IMR-90 (cell line): ENCODE measurements at regions not wholly inside any gene's neighbourhood (a gene's known extent, or its start where the extent isn't known, plus 50 kb on each side); places are given as distances from the start of the nearest gene placed in this dataset.

Source experiments
- ATAC-seq: fragments of 200-7000 bp; cut with Tn5 transposase; 2 replicates; pipeline ENCODE4 v1.9.1; 2020; ENCODE audit warnings: low read depth, mild to moderate bottlenecking, moderate library complexity
- BruUV-seq: library from RNA; stranded (reverse); fragments of 400-500 nt; replicated peaks from 2 replicates; lab custom pipeline; 2021; lab: Mats Ljungman, UMichigan
- CTCF ChIA-PET: fragments of 300-600 bp; formaldehyde crosslinking; extraction: SDS; loops from one replicate; lab custom pipeline; 2021; ENCODE audit warnings: antibody characterized with exemption; lab: Yijun Ruan, JAX
- POLR2A ChIA-PET: fragments of 300-600 bp; sonication (Branson Sonifier 250); formaldehyde crosslinking; loops from one replicate; lab custom pipeline; 2022; ENCODE audit warnings: antibody characterized with exemption; ENCODE audit not compliant: unreplicated experiment; lab: Charles Lee
- DNase-seq: peaks from one replicate; pipeline ENCODE4 v3.0.0; 2013
- H2AFZ ChIP-seq: replicated peaks from 2 replicates; pipeline ENCODE3; 2013; ENCODE audit warnings: low read length, mild to moderate bottlenecking; ENCODE audit not compliant: poor library complexity
- H2AK5ac ChIP-seq: 2 replicates; pipeline ENCODE4 v1.6.1; 2013; ENCODE audit warnings: low read depth, low read length, inconsistent platforms
- H2AK9ac ChIP-seq: replicated peaks from 2 replicates; pipeline ENCODE3; 2013; ENCODE audit warnings: mild to moderate bottlenecking, low read depth, low read length, moderate library complexity; ENCODE audit not compliant: poor library complexity
- H2BK120ac ChIP-seq: 2 replicates; pipeline ENCODE4 v1.6.1; 2013; ENCODE audit warnings: low read depth, low read length, inconsistent platforms
- H2BK15ac ChIP-seq: 3 replicates; pipeline ENCODE4 v1.6.1; 2013; ENCODE audit warnings: low read depth, low read length, inconsistent platforms
- H2BK20ac ChIP-seq: 2 replicates; pipeline ENCODE4 v1.6.1; 2013; ENCODE audit warnings: low read depth, mild to moderate bottlenecking, inconsistent platforms, low read length, moderate library complexity
- H2BK5ac ChIP-seq: 2 replicates; pipeline ENCODE4 v1.6.1; 2013; ENCODE audit warnings: mild to moderate bottlenecking, low read depth, low read length, inconsistent platforms; ENCODE audit not compliant: poor library complexity, severe bottlenecking
- H3K14ac ChIP-seq: replicated peaks from 2 replicates; pipeline ENCODE4 v1.6.1; 2013; ENCODE audit warnings: low read depth, low read length, inconsistent platforms
- H3K18ac ChIP-seq: 2 replicates; pipeline ENCODE4 v1.6.1; 2013; ENCODE audit warnings: low read depth, low read length, control low read depth
- H3K23ac ChIP-seq: 2 replicates; pipeline ENCODE4 v1.6.1; 2013; ENCODE audit warnings: low read depth, low read length, inconsistent platforms
- H3K27ac ChIP-seq: 2 replicates; pipeline ENCODE4 v1.5.1; 2013; ENCODE audit warnings: mild to moderate bottlenecking, control low read depth, low read length; ENCODE audit not compliant: insufficient read depth
- H3K27me3 ChIP-seq: 2 replicates; pipeline ENCODE4 v1.6.1; 2013; ENCODE audit warnings: low read length; ENCODE audit not compliant: control insufficient read depth, insufficient read depth
- H3K36me3 ChIP-seq: 2 replicates; pipeline ENCODE4 v1.6.1; 2013; ENCODE audit warnings: low read length, mixed read lengths; ENCODE audit not compliant: control insufficient read depth, insufficient read depth
- H3K4ac ChIP-seq: 2 replicates; pipeline ENCODE4 v1.6.1; 2013; ENCODE audit warnings: low read depth, low read length, inconsistent platforms
- H3K4me1 ChIP-seq: 2 replicates; pipeline ENCODE4 v1.6.1; 2013; ENCODE audit warnings: low read length, mixed read lengths; ENCODE audit not compliant: control insufficient read depth, insufficient read depth
- H3K4me2 ChIP-seq: 2 replicates; pipeline ENCODE4 v1.6.1; 2013; ENCODE audit warnings: low read depth, mild to moderate bottlenecking, control low read depth, low read length, moderate library complexity
- H3K4me3 ChIP-seq: 2 replicates; pipeline ENCODE4 v1.5.1; 2013; ENCODE audit warnings: low read depth, mild to moderate bottlenecking, control low read depth, low read length, moderate library complexity; ENCODE audit not compliant: insufficient read depth
- H3K56ac ChIP-seq: 2 replicates; pipeline ENCODE4 v1.6.1; 2013; ENCODE audit warnings: low read length, inconsistent platforms; ENCODE audit not compliant: insufficient read depth; ENCODE audit errors: extremely low read depth
- H3K79me1 ChIP-seq, 2 experiments: 2 replicates each; pipeline ENCODE4 v1.6.1; 2013; ENCODE audit warnings: low read length in 2 of 2, inconsistent platforms in 1 of 2, low read depth in 1 of 2
- H3K9ac ChIP-seq: 2 replicates; pipeline ENCODE4 v1.6.1; 2013; ENCODE audit warnings: low read depth, low read length, control low read depth
- H3K9me1 ChIP-seq: 2 replicates; pipeline ENCODE4 v1.6.1; 2013; ENCODE audit warnings: low read length, inconsistent platforms; ENCODE audit not compliant: insufficient read depth
- H3K9me3 ChIP-seq: 2 replicates; pipeline ENCODE4 v1.6.1; 2013; ENCODE audit warnings: low read length; ENCODE audit not compliant: control insufficient read depth, insufficient read depth
- H4K20me1 ChIP-seq: 2 replicates; pipeline ENCODE4 v1.6.1; 2013; ENCODE audit warnings: low read length, inconsistent platforms; ENCODE audit not compliant: insufficient read depth
- H4K5ac ChIP-seq: 2 replicates; pipeline ENCODE4 v1.6.1; 2013; ENCODE audit warnings: mild to moderate bottlenecking, low read depth, low read length, control low read depth
- H4K8ac ChIP-seq, 2 experiments: 2 replicates each; pipeline ENCODE4 v1.6.1; 2013; ENCODE audit warnings: low read depth in 2 of 2, low read length in 2 of 2, control low read depth in 1 of 2, inconsistent platforms in 1 of 2
- H4K91ac ChIP-seq: 2 replicates; pipeline ENCODE4 v1.6.1; 2013; ENCODE audit warnings: low read depth, low read length, inconsistent platforms; ENCODE audit not compliant: insufficient read depth
- BHLHE40 ChIP-seq: fragments of 150-350 bp; IDR thresholded peaks from 2 replicates; pipeline ENCODE4 v1.6.1; 2016; ENCODE audit warnings: mild to moderate bottlenecking, low read depth, low read length
- CEBPB ChIP-seq: IDR thresholded peaks from 2 replicates; pipeline ENCODE4 v1.6.1; 2012; ENCODE audit warnings: low read depth, low read length, improper control_type of control experiment
- CHD1 ChIP-seq: IDR thresholded peaks from 2 replicates; pipeline ENCODE4 v1.6.1; 2012; ENCODE audit warnings: low read depth, low read length, improper control_type of control experiment
- FOS ChIP-seq: fragments of 150-350 bp; IDR thresholded peaks from 2 replicates; pipeline ENCODE4 v1.6.1; 2016; ENCODE audit warnings: low read depth, low read length
- MAFK ChIP-seq: IDR thresholded peaks from 2 replicates; pipeline ENCODE4 v1.6.1; 2012; ENCODE audit warnings: low read depth, low read length, improper control_type of control experiment
- MAZ ChIP-seq: IDR thresholded peaks from 2 replicates; pipeline ENCODE4 v1.6.1; 2012; ENCODE audit warnings: low read depth, mild to moderate bottlenecking, low read length, improper control_type of control experiment, moderate library complexity, borderline replicate concordance
- MXI1 ChIP-seq: IDR thresholded peaks from 2 replicates; pipeline ENCODE4 v1.6.1; 2012; ENCODE audit warnings: low read depth, mild to moderate bottlenecking, low read length, moderate library complexity, borderline replicate concordance
- NFE2L2 ChIP-seq: fragments of 150-350 bp; IDR thresholded peaks from 2 replicates; pipeline ENCODE4 v1.6.1; 2016; ENCODE audit warnings: low read depth, mild to moderate bottlenecking, low read length
- POLR2A ChIP-seq: IDR thresholded peaks from 2 replicates; pipeline ENCODE4 v1.6.1; 2012; ENCODE audit warnings: mild to moderate bottlenecking, low read depth, low read length
- RAD21 ChIP-seq: IDR thresholded peaks from 2 replicates; pipeline ENCODE4 v1.6.1; 2012; ENCODE audit warnings: low read length, improper control_type of control experiment
- RCOR1 ChIP-seq: IDR thresholded peaks from 2 replicates; pipeline ENCODE4 v1.6.1; 2012; ENCODE audit warnings: mild to moderate bottlenecking, low read length, improper control_type of control experiment; ENCODE audit not compliant: insufficient replicate concordance
- RFX5 ChIP-seq: IDR thresholded peaks from 2 replicates; pipeline ENCODE4 v1.8.0; 2012; ENCODE audit warnings: low read depth, mild to moderate bottlenecking, low read length, moderate library complexity
- SMC3 ChIP-seq: fragments of 150-350 bp; IDR thresholded peaks from 2 replicates; pipeline ENCODE4 v1.6.1; 2016; ENCODE audit warnings: low read depth, mild to moderate bottlenecking, antibody characterized with exemption, low read length, moderate library complexity
- USF2 ChIP-seq: fragments of 150-350 bp; IDR thresholded peaks from 2 replicates; pipeline ENCODE4 v1.6.1; 2017; ENCODE audit warnings: mild to moderate bottlenecking, antibody characterized with exemption, low read length, low read depth
- dilution Hi-C: fragments of 300-500 bp; cut with HindIII; formaldehyde crosslinking; loops from one replicate; pipeline ENCODE4 v1.14.3; 2018; ENCODE audit warnings: low sequenced_read_pairs; ENCODE audit not compliant: unreplicated experiment
- in situ Hi-C: fragments of 300-500 bp; cut with MboI; formaldehyde crosslinking; loops from 3 replicates; pipeline ENCODE4 v1.14.3; 2019; ENCODE audit warnings: low sequenced_read_pairs, inconsistent platforms, mixed read lengths
- intact Hi-C: fragments of 100-400 bp; cut with micrococcal nuclease; formaldehyde crosslinking; loops from 2 replicates; pipeline ENCODE4 v1.10.0; 2022
- TF ChIP-seq, protein P1 (sequence below): conservative IDR thresholded peaks from 2 replicates; pipeline ENCODE4 v1.5.1; 2012; ENCODE audit warnings: mild to moderate bottlenecking, low read depth, low read length, improper control_type of control experiment
- TF ChIP-seq, protein P2 (sequence below): fragments of 150-350 bp; IDR thresholded peaks from 2 replicates; pipeline ENCODE4 v1.6.1; 2016; ENCODE audit warnings: low read depth, mild to moderate bottlenecking, low read length, moderate library complexity, borderline replicate concordance

DNA sequence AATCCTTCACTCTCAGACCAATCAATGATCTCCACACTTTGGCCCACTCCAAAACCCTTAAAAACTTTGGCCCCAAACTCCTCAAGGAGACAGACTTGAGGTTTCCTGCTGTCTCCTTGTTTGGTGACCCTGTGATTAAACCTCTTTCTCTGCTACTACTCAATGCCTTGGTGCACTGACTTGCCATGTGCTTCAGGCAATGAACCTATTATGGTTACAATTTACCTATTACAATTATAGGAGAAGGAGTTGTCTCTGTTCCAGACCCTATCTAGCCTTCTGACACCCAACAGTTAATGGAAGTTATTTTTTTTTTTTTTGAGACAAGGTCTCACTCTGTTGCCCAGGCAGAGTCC, 263.1 kb downstream of the STIM2 start:
- in situ Hi-C loops (no loop called here), intact Hi-C loops (no loop called here)
- BruUV-seq: no TSS peak

More for the DNA sequence above, 263.1 kb downstream of the STIM2 start:
- ChIA-PET POLR2A (no interaction called here), CTCF (no interaction called here)
- Histone ChIP-seq H3K18ac (no peak overlapping the region), H3K4me1 (no peaks in the 10 kb centered on the region), H2AK5ac (no peak overlapping the region), H3K4ac (no peak overlapping the region), H2AFZ (no peak overlapping the region), H3K27ac (no peak overlapping the region), H3K14ac (no peak overlapping the region), H3K23ac (no peak overlapping the region), H2BK15ac (no peak overlapping the region), H3K27me3 (no peaks in the 10 kb centered on the region), H2BK5ac (no peak overlapping the region), H2BK20ac (no peak overlapping the region), H4K20me1 (no peaks in the 10 kb centered on the region), H3K9me1 (no peaks in the 10 kb centered on the region), H3K4me3 (no peak overlapping the region), H3K4me2 (no peak overlapping the region), H3K9ac (no peak overlapping the region), H4K91ac (no peak overlapping the region), H2BK120ac (no peak overlapping the region), H4K8ac (no peak overlapping the region), H3K79me1 (no peaks in the 10 kb centered on the region), H3K56ac (no peak overlapping the region), H2AK9ac (no peak overlapping the region), H4K5ac (no peak overlapping the region), H3K36me3 (no peaks in the 10 kb centered on the region), H3K9me3 (no peaks in the 10 kb centered on the region)
- TF ChIP-seq, protein P1, sequence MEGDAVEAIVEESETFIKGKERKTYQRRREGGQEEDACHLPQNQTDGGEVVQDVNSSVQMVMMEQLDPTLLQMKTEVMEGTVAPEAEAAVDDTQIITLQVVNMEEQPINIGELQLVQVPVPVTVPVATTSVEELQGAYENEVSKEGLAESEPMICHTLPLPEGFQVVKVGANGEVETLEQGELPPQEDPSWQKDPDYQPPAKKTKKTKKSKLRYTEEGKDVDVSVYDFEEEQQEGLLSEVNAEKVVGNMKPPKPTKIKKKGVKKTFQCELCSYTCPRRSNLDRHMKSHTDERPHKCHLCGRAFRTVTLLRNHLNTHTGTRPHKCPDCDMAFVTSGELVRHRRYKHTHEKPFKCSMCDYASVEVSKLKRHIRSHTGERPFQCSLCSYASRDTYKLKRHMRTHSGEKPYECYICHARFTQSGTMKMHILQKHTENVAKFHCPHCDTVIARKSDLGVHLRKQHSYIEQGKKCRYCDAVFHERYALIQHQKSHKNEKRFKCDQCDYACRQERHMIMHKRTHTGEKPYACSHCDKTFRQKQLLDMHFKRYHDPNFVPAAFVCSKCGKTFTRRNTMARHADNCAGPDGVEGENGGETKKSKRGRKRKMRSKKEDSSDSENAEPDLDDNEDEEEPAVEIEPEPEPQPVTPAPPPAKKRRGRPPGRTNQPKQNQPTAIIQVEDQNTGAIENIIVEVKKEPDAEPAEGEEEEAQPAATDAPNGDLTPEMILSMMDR: no peak
- TF ChIP-seq RAD21 (no peak), SMC3 (no peak), BHLHE40 (no peak), USF2 (no peak), RFX5 (no peak), MXI1 (no peak), MAFK (no peak), FOS (no peak), NFE2L2 (no peak), POLR2A (no peak), CHD1 (no peak), MAZ (no peak), CEBPB (no peak), RCOR1 (no peak)
- TF ChIP-seq, protein P2, sequence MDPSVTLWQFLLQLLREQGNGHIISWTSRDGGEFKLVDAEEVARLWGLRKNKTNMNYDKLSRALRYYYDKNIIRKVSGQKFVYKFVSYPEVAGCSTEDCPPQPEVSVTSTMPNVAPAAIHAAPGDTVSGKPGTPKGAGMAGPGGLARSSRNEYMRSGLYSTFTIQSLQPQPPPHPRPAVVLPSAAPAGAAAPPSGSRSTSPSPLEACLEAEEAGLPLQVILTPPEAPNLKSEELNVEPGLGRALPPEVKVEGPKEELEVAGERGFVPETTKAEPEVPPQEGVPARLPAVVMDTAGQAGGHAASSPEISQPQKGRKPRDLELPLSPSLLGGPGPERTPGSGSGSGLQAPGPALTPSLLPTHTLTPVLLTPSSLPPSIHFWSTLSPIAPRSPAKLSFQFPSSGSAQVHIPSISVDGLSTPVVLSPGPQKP: no peak
- DNase-seq (no peak), ATAC-seq (no peak)
- dilution Hi-C loops: no loop called here
